ENCODE measurements at regions not wholly inside any gene's neighbourhood (a gene's known extent, or its start where the extent isn't known, plus 50 kb on each side); places are given as distances from the start of the nearest gene placed in this dataset.

DNA sequence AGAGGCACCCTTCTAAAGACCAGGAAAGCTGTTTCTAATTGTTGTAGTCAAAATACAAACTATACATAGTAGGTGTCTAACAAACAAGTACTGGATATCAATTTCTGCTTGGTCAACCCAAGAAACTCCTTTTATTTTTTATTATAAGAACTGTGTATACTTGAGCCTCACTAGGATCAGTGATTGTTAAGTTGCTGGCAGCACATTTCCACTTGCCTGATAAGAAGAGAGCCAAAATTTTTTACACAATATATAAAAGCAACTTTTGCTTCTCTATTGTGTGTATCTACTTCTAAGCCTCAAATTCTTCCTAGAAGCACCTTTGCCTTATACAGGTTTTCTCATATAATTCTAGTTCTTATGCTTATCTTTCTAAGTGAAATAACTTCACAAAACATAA lies 703.0 kb upstream of the EPHA5 start:
- CTCF ChIA-PET: no interaction called here

More for the DNA sequence above, 703.0 kb upstream of the EPHA5 start:
- Histone ChIP-seq H2AFZ (ENCODE audit: low read depth, low read length) (no peak overlapping the region), H3K9me1 (replicated peaks; ENCODE audit: control insufficient read depth, extremely low read depth, insufficient read depth, low read length) (no peaks in the 10 kb centered on the region), H3K79me2 (ENCODE audit: control insufficient read depth, insufficient read depth, low read length) (no peaks in the 10 kb centered on the region), H3K36me3 (ENCODE audit: control insufficient read depth in 2 of 2, extremely low read depth in 1 of 2, insufficient read depth in 2 of 2, low read length in 2 of 2) (no peaks in the 10 kb centered on the region), H3K27ac (ENCODE audit: insufficient read depth, low read depth, low read length) (no peak overlapping the region), H3K4me2 (ENCODE audit: insufficient read depth, low read length) (no peak overlapping the region), H3K4me1 (ENCODE audit: control insufficient read depth, extremely low read depth, insufficient read depth, low read length) (peaks cover 3% of the 10 kb centered on the region), H3K9me3 (replicated peaks; ENCODE audit: control insufficient read depth, insufficient read depth, low read length) (no peaks in the 10 kb centered on the region), H3K4me3 (replicated peaks in 1 of 3; ENCODE audit: insufficient read depth in 1 of 3, low read depth in 1 of 3, low read length in 3 of 3) (no peak overlapping the region), H3K9ac (replicated peaks; ENCODE audit: extremely low read depth, insufficient read depth, low read length) (no peak overlapping the region), H4K20me1 (replicated peaks; ENCODE audit: control insufficient read depth, extremely low read depth, insufficient read depth, low read length) (no peaks in the 10 kb centered on the region), H3K27me3 (ENCODE audit: control insufficient read depth in 2 of 2, insufficient read depth in 2 of 2, low read length in 2 of 2) (no peaks in the 10 kb centered on the region)
- TF ChIP-seq POLR2A (IDR thresholded peaks at IDR 0.05; ENCODE audit: low read depth, low read length) (no peak), GATA2 (IDR thresholded peaks at IDR 0.05; ENCODE audit: insufficient read depth, insufficient read length, low read depth, low read length) (no peak), EZH2 (IDR thresholded peaks at IDR 0.05; ENCODE audit: borderline replicate concordance, low read depth, low read length, severe bottlenecking) (no peak), FOS (IDR thresholded peaks at IDR 0.05; ENCODE audit: borderline replicate concordance, insufficient read depth, low read length) (no peak), POLR2AphosphoS5 (IDR thresholded peaks at IDR 0.05; ENCODE audit: insufficient read depth, low read depth, low read length) (no peak), MYC (IDR thresholded peaks at IDR 0.05; ENCODE audit: low read depth, low read length) (no peak), JUN (IDR thresholded peaks at IDR 0.05; ENCODE audit: borderline replicate concordance, insufficient read depth, insufficient read length, low read depth) (no peak)
- TF ChIP-seq, protein P1, sequence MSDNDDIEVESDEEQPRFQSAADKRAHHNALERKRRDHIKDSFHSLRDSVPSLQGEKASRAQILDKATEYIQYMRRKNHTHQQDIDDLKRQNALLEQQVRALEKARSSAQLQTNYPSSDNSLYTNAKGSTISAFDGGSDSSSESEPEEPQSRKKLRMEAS (IDR thresholded peaks at IDR 0.05; ENCODE audit: insufficient read depth, insufficient read length): no peak
- TF ChIP-seq, protein P2, sequence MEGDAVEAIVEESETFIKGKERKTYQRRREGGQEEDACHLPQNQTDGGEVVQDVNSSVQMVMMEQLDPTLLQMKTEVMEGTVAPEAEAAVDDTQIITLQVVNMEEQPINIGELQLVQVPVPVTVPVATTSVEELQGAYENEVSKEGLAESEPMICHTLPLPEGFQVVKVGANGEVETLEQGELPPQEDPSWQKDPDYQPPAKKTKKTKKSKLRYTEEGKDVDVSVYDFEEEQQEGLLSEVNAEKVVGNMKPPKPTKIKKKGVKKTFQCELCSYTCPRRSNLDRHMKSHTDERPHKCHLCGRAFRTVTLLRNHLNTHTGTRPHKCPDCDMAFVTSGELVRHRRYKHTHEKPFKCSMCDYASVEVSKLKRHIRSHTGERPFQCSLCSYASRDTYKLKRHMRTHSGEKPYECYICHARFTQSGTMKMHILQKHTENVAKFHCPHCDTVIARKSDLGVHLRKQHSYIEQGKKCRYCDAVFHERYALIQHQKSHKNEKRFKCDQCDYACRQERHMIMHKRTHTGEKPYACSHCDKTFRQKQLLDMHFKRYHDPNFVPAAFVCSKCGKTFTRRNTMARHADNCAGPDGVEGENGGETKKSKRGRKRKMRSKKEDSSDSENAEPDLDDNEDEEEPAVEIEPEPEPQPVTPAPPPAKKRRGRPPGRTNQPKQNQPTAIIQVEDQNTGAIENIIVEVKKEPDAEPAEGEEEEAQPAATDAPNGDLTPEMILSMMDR (IDR thresholded peaks at IDR 0.05; ENCODE audit: extremely low read depth in 1 of 2, insufficient read depth in 1 of 2, low read depth in 1 of 2, low read length in 2 of 2): no peak
- FAIRE-seq (no peak), DNase-seq (ENCODE audit: low read depth, low spot score) (no peak)
- intact Hi-C loops (cut with micrococcal nuclease): no loop called here
- dilution Hi-C loops (cut with MboI; ENCODE audit: extremely low pct_ligation_motif_present, low sequenced_read_pairs): no loop called here
- POLR2A ChIA-PET: no interaction called here
- no TSS peak for BruUV-seq (replicated peaks)

Measured in endothelial cell of umbilical vein (primary cell).